ENCODE measurements at regions not wholly inside any gene's neighbourhood (a gene's known extent, or its start where the extent isn't known, plus 50 kb on each side); places are given as distances from the start of the nearest gene placed in this dataset.

DNA sequence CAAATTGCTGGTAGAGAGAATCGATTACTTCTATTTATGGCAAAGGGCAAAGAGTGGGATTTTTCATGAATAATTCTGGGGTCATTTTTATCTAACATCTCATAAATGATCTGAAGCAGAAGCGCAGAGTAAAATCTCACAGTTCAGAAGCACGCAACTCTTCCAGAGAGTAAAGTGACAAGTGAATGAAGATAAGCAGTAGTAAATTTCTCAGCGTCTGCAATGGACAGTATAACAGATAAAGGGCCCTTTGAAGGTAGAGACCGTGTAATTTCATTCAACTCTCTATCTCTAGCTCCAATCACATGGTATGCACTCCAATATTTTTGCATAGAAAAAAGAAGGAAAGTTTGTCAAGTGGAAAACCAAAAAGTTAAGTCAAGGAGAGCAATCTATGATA, 521.1 kb upstream of the NECTIN3 start (continued):
- TF ChIP-seq, protein P1, sequence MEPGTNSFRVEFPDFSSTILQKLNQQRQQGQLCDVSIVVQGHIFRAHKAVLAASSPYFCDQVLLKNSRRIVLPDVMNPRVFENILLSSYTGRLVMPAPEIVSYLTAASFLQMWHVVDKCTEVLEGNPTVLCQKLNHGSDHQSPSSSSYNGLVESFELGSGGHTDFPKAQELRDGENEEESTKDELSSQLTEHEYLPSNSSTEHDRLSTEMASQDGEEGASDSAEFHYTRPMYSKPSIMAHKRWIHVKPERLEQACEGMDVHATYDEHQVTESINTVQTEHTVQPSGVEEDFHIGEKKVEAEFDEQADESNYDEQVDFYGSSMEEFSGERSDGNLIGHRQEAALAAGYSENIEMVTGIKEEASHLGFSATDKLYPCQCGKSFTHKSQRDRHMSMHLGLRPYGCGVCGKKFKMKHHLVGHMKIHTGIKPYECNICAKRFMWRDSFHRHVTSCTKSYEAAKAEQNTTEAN (CRISPR knock-in tag; IDR thresholded peaks at IDR 0.05), result no peak
- TF ChIP-seq RBM14 (IDR thresholded peaks at IDR 0.05; ENCODE audit: borderline replicate concordance, insufficient read depth, low read depth, low read length) (no peak), HDAC8 (tag; IDR thresholded peaks at IDR 0.05) (no peak), CC2D1A (IDR thresholded peaks at IDR 0.05) (no peak), KLF13 (tag; IDR thresholded peaks at IDR 0.05; ENCODE audit: borderline replicate concordance, low read depth) (no peak), CBFA2T3 (IDR thresholded peaks at IDR 0.05) (peak; percentile 66), ADNP (tag; IDR thresholded peaks at IDR 0.05) (no peak), SREBF1 (IDR thresholded peaks at IDR 0.05; ENCODE audit: borderline replicate concordance, low read depth, low read length) (no peak), MAFF (IDR thresholded peaks at IDR 0.05; ENCODE audit: low read length) (no peak), POLR2H (tag; IDR thresholded peaks at IDR 0.05; ENCODE audit: low read depth) (no peak), NFRKB (IDR thresholded peaks at IDR 0.05; ENCODE audit: low read depth) (no peak), SMAD3 (CRISPR knock-in tag; conservative IDR thresholded peaks at IDR 0.05) (no peak), ZNF778 (CRISPR knock-in tag; IDR thresholded peaks at IDR 0.05) (no peak), ZNF197 (CRISPR knock-in tag; IDR thresholded peaks at IDR 0.05; ENCODE audit: low read depth) (no peak)
- TF ChIP-seq, protein P2, sequence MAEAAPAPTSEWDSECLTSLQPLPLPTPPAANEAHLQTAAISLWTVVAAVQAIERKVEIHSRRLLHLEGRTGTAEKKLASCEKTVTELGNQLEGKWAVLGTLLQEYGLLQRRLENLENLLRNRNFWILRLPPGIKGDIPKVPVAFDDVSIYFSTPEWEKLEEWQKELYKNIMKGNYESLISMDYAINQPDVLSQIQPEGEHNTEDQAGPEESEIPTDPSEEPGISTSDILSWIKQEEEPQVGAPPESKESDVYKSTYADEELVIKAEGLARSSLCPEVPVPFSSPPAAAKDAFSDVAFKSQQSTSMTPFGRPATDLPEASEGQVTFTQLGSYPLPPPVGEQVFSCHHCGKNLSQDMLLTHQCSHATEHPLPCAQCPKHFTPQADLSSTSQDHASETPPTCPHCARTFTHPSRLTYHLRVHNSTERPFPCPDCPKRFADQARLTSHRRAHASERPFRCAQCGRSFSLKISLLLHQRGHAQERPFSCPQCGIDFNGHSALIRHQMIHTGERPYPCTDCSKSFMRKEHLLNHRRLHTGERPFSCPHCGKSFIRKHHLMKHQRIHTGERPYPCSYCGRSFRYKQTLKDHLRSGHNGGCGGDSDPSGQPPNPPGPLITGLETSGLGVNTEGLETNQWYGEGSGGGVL (CRISPR knock-in tag; IDR thresholded peaks at IDR 0.05), result no peak
- TF ChIP-seq, protein P3, sequence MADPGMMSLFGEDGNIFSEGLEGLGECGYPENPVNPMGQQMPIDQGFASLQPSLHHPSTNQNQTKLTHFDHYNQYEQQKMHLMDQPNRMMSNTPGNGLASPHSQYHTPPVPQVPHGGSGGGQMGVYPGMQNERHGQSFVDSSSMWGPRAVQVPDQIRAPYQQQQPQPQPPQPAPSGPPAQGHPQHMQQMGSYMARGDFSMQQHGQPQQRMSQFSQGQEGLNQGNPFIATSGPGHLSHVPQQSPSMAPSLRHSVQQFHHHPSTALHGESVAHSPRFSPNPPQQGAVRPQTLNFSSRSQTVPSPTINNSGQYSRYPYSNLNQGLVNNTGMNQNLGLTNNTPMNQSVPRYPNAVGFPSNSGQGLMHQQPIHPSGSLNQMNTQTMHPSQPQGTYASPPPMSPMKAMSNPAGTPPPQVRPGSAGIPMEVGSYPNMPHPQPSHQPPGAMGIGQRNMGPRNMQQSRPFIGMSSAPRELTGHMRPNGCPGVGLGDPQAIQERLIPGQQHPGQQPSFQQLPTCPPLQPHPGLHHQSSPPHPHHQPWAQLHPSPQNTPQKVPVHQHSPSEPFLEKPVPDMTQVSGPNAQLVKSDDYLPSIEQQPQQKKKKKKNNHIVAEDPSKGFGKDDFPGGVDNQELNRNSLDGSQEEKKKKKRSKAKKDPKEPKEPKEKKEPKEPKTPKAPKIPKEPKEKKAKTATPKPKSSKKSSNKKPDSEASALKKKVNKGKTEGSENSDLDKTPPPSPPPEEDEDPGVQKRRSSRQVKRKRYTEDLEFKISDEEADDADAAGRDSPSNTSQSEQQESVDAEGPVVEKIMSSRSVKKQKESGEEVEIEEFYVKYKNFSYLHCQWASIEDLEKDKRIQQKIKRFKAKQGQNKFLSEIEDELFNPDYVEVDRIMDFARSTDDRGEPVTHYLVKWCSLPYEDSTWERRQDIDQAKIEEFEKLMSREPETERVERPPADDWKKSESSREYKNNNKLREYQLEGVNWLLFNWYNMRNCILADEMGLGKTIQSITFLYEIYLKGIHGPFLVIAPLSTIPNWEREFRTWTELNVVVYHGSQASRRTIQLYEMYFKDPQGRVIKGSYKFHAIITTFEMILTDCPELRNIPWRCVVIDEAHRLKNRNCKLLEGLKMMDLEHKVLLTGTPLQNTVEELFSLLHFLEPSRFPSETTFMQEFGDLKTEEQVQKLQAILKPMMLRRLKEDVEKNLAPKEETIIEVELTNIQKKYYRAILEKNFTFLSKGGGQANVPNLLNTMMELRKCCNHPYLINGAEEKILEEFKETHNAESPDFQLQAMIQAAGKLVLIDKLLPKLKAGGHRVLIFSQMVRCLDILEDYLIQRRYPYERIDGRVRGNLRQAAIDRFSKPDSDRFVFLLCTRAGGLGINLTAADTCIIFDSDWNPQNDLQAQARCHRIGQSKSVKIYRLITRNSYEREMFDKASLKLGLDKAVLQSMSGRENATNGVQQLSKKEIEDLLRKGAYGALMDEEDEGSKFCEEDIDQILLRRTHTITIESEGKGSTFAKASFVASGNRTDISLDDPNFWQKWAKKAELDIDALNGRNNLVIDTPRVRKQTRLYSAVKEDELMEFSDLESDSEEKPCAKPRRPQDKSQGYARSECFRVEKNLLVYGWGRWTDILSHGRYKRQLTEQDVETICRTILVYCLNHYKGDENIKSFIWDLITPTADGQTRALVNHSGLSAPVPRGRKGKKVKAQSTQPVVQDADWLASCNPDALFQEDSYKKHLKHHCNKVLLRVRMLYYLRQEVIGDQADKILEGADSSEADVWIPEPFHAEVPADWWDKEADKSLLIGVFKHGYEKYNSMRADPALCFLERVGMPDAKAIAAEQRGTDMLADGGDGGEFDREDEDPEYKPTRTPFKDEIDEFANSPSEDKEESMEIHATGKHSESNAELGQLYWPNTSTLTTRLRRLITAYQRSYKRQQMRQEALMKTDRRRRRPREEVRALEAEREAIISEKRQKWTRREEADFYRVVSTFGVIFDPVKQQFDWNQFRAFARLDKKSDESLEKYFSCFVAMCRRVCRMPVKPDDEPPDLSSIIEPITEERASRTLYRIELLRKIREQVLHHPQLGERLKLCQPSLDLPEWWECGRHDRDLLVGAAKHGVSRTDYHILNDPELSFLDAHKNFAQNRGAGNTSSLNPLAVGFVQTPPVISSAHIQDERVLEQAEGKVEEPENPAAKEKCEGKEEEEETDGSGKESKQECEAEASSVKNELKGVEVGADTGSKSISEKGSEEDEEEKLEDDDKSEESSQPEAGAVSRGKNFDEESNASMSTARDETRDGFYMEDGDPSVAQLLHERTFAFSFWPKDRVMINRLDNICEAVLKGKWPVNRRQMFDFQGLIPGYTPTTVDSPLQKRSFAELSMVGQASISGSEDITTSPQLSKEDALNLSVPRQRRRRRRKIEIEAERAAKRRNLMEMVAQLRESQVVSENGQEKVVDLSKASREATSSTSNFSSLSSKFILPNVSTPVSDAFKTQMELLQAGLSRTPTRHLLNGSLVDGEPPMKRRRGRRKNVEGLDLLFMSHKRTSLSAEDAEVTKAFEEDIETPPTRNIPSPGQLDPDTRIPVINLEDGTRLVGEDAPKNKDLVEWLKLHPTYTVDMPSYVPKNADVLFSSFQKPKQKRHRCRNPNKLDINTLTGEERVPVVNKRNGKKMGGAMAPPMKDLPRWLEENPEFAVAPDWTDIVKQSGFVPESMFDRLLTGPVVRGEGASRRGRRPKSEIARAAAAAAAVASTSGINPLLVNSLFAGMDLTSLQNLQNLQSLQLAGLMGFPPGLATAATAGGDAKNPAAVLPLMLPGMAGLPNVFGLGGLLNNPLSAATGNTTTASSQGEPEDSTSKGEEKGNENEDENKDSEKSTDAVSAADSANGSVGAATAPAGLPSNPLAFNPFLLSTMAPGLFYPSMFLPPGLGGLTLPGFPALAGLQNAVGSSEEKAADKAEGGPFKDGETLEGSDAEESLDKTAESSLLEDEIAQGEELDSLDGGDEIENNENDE (IDR thresholded peaks at IDR 0.05; ENCODE audit: low read depth, low read length), result no peak

Measured in K562 (cell line).